ENCODE measurements at regions not wholly inside any gene's neighbourhood (a gene's known extent, or its start where the extent isn't known, plus 50 kb on each side); places are given as distances from the start of the nearest gene placed in this dataset.

DNA sequence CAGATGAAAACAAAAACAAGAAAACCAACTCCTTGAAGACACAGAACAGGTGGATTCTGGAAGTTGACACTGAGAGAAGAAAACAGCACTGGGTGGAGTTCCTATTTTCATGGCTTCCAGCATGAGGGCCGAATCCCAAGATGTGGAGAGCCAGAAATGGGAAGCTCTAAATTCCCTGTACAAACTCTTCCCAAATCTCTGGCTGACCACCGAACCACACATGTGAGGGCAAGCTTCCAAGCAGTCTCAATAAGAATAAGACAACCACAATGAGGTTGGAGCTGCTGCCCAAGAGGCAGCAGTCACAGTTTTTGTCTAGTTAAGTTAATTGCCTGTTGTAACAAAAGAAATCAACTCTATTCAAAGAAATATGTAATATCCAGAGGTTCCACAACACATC is 339.3 kb upstream of the SLC30A5 start:
- H3K4me2 ChIP-seq: no peak overlapping the region
- CTCF ChIA-PET: interaction anchor here (0.6 kb wide), 1 partner anchor 23 kb away, joined by 3 read pairs; no protein-coding TSS in a partner anchor
- no peaks in the 10 kb centered on the region for H3F3A ChIP-seq (replicated peaks; ENCODE audit: insufficient read depth)
- WGBS (ENCODE audit: low lambda C conversion rate): 24% methylated on average over 2 of the region's 2 CpGs
- no peak overlapping the region for H2AFZ ChIP-seq (ENCODE audit: low read depth)
- no peak for TF ChIP-seq YY1 (IDR thresholded peaks at IDR 0.05; ENCODE audit: low read depth)
- TF ChIP-seq TEAD4 (IDR thresholded peaks at IDR 0.05; ENCODE audit: borderline replicate concordance, insufficient read depth): no peak
- TF ChIP-seq SMC3 (IDR thresholded peaks at IDR 0.05; ENCODE audit: low read depth, low read length): no peak
- no peak for TF ChIP-seq GABPA (IDR thresholded peaks at IDR 0.05; ENCODE audit: low read depth)
- TF ChIP-seq, protein P1, sequence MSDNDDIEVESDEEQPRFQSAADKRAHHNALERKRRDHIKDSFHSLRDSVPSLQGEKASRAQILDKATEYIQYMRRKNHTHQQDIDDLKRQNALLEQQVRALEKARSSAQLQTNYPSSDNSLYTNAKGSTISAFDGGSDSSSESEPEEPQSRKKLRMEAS (IDR thresholded peaks at IDR 0.05; ENCODE audit: low read depth): no peak
- TF ChIP-seq JUND (IDR thresholded peaks at IDR 0.05): no peak
- TF ChIP-seq, protein P2, sequence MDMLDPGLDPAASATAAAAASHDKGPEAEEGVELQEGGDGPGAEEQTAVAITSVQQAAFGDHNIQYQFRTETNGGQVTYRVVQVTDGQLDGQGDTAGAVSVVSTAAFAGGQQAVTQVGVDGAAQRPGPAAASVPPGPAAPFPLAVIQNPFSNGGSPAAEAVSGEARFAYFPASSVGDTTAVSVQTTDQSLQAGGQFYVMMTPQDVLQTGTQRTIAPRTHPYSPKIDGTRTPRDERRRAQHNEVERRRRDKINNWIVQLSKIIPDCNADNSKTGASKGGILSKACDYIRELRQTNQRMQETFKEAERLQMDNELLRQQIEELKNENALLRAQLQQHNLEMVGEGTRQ (IDR thresholded peaks at IDR 0.05; ENCODE audit: borderline replicate concordance, low read depth, low read length): no peak
- TF ChIP-seq POLR2AphosphoS5 (IDR thresholded peaks at IDR 0.05; ENCODE audit: low read depth, low read length): no peak
- TF ChIP-seq FOSL2 (IDR thresholded peaks at IDR 0.05; ENCODE audit: borderline replicate concordance, low read depth): no peak
- no peak for TF ChIP-seq NFIC (IDR thresholded peaks at IDR 0.05; ENCODE audit: borderline replicate concordance)
- TF ChIP-seq, protein P3, sequence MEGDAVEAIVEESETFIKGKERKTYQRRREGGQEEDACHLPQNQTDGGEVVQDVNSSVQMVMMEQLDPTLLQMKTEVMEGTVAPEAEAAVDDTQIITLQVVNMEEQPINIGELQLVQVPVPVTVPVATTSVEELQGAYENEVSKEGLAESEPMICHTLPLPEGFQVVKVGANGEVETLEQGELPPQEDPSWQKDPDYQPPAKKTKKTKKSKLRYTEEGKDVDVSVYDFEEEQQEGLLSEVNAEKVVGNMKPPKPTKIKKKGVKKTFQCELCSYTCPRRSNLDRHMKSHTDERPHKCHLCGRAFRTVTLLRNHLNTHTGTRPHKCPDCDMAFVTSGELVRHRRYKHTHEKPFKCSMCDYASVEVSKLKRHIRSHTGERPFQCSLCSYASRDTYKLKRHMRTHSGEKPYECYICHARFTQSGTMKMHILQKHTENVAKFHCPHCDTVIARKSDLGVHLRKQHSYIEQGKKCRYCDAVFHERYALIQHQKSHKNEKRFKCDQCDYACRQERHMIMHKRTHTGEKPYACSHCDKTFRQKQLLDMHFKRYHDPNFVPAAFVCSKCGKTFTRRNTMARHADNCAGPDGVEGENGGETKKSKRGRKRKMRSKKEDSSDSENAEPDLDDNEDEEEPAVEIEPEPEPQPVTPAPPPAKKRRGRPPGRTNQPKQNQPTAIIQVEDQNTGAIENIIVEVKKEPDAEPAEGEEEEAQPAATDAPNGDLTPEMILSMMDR (IDR thresholded peaks at IDR 0.05): no peak
- no peak for TF ChIP-seq CHD2 (IDR thresholded peaks at IDR 0.05; ENCODE audit: low read length, partially characterized antibody)
- no peak for TF ChIP-seq FOXJ3 (CRISPR knock-in tag; IDR thresholded peaks at IDR 0.05)
- TF ChIP-seq, protein P4, sequence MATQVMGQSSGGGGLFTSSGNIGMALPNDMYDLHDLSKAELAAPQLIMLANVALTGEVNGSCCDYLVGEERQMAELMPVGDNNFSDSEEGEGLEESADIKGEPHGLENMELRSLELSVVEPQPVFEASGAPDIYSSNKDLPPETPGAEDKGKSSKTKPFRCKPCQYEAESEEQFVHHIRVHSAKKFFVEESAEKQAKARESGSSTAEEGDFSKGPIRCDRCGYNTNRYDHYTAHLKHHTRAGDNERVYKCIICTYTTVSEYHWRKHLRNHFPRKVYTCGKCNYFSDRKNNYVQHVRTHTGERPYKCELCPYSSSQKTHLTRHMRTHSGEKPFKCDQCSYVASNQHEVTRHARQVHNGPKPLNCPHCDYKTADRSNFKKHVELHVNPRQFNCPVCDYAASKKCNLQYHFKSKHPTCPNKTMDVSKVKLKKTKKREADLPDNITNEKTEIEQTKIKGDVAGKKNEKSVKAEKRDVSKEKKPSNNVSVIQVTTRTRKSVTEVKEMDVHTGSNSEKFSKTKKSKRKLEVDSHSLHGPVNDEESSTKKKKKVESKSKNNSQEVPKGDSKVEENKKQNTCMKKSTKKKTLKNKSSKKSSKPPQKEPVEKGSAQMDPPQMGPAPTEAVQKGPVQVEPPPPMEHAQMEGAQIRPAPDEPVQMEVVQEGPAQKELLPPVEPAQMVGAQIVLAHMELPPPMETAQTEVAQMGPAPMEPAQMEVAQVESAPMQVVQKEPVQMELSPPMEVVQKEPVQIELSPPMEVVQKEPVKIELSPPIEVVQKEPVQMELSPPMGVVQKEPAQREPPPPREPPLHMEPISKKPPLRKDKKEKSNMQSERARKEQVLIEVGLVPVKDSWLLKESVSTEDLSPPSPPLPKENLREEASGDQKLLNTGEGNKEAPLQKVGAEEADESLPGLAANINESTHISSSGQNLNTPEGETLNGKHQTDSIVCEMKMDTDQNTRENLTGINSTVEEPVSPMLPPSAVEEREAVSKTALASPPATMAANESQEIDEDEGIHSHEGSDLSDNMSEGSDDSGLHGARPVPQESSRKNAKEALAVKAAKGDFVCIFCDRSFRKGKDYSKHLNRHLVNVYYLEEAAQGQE (IDR thresholded peaks at IDR 0.05; ENCODE audit: low read depth, low read length): no peak
- TF ChIP-seq, protein P5, sequence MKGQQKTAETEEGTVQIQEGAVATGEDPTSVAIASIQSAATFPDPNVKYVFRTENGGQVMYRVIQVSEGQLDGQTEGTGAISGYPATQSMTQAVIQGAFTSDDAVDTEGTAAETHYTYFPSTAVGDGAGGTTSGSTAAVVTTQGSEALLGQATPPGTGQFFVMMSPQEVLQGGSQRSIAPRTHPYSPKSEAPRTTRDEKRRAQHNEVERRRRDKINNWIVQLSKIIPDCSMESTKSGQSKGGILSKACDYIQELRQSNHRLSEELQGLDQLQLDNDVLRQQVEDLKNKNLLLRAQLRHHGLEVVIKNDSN (IDR thresholded peaks at IDR 0.05; ENCODE audit: borderline replicate concordance, low read depth): no peak
- TF ChIP-seq, protein P6, sequence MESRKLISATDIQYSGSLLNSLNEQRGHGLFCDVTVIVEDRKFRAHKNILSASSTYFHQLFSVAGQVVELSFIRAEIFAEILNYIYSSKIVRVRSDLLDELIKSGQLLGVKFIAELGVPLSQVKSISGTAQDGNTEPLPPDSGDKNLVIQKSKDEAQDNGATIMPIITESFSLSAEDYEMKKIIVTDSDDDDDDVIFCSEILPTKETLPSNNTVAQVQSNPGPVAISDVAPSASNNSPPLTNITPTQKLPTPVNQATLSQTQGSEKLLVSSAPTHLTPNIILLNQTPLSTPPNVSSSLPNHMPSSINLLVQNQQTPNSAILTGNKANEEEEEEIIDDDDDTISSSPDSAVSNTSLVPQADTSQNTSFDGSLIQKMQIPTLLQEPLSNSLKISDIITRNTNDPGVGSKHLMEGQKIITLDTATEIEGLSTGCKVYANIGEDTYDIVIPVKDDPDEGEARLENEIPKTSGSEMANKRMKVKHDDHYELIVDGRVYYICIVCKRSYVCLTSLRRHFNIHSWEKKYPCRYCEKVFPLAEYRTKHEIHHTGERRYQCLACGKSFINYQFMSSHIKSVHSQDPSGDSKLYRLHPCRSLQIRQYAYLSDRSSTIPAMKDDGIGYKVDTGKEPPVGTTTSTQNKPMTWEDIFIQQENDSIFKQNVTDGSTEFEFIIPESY (IDR thresholded peaks at IDR 0.05; ENCODE audit: borderline replicate concordance, low read depth): no peak
- TF ChIP-seq ELF1 (IDR thresholded peaks at IDR 0.05): no peak
- no peak for TF ChIP-seq FOXM1 (IDR thresholded peaks at IDR 0.05; ENCODE audit: low read depth)
- TF ChIP-seq SIN3A (IDR thresholded peaks at IDR 0.05; ENCODE audit: borderline replicate concordance, low read depth, low read length): no peak
- no peak for TF ChIP-seq RXRA (IDR thresholded peaks at IDR 0.05; ENCODE audit: borderline replicate concordance, low read depth)
- H3K4me3 ChIP-seq (ENCODE audit: low read depth in 2 of 2, low read length in 1 of 2): no peak overlapping the region
- H3K9ac ChIP-seq: no peak overlapping the region
- H3K9me3 ChIP-seq: no peaks in the 10 kb centered on the region
- no peak overlapping the region for H3K27ac ChIP-seq (ENCODE audit: low read depth in 2 of 2, low read length in 1 of 2)
- H3K27me3 ChIP-seq (ENCODE audit: insufficient read depth): no peaks in the 10 kb centered on the region
- peaks cover 0 to 5% of the 10 kb centered on the region in 2 experiments; a peak in 1 of 4 replicates for H3K4me1 ChIP-seq (ENCODE audit: control insufficient read depth in 1 of 2, insufficient read depth in 2 of 2, low read depth in 1 of 2, low read length in 1 of 2)
- no peaks in the 10 kb centered on the region for H3K9me2 ChIP-seq
- no peaks in the 10 kb centered on the region for H3K36me3 ChIP-seq (replicated peaks in 1 of 2; ENCODE audit: control insufficient read depth in 1 of 2, insufficient read depth in 2 of 2, low read length in 1 of 2)
- no peaks in the 10 kb centered on the region for H4K20me1 ChIP-seq (ENCODE audit: insufficient read depth)
- POLR2A ChIA-PET: no interaction called here
- no peaks in the 10 kb centered on the region for H3K79me2 ChIP-seq (ENCODE audit: insufficient read depth)
- DNase-seq: no peak
